ENCODE measurements at regions not wholly inside any gene's neighbourhood (a gene's known extent, or its start where the extent isn't known, plus 50 kb on each side); places are given as distances from the start of the nearest gene placed in this dataset.

DNA sequence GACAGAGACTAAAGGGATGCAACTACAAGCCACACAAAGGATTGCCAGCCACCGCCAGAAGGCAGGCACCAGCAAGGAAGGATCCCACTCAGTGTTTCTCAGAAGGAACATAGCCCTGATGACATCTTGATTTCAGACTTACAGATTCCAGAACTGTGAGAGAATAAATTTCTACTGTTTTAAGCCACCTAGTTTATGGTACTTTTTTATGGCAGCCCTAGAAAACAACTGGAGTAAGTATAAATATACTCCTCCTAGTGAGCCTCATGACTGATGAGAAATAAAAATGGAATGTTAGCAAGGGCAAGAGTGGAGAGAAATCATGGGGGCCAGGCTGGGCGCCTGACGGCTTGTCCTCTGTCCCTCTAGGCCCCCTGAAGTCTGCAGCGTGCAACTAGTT lies 307.3 kb downstream of the PIK3R1 start:
- WGBS, 2 donors = 91 to 98% methylated on average over 4 of the region's 4 CpGs
- Histone ChIP-seq H3K27ac (no peak overlapping the region), H3K4me1 (no peaks in the 10 kb centered on the region), H3K4me3 (no peak overlapping the region), H3K36me3 (no peaks in the 10 kb centered on the region), H3K9me3 (peaks cover 0 to 1% (median 0%) of the 10 kb centered on the region in 4 donors), H3K27me3 (no peaks in the 10 kb centered on the region)
- DNase-seq = no peak
- TF ChIP-seq POLR2AphosphoS5 (IDR thresholded peaks at IDR 0.05) (no peak), EP300 (IDR thresholded peaks at IDR 0.05) (no peak), POLR2A (IDR thresholded peaks at IDR 0.05) (no peak)
- TF ChIP-seq, protein P1, sequence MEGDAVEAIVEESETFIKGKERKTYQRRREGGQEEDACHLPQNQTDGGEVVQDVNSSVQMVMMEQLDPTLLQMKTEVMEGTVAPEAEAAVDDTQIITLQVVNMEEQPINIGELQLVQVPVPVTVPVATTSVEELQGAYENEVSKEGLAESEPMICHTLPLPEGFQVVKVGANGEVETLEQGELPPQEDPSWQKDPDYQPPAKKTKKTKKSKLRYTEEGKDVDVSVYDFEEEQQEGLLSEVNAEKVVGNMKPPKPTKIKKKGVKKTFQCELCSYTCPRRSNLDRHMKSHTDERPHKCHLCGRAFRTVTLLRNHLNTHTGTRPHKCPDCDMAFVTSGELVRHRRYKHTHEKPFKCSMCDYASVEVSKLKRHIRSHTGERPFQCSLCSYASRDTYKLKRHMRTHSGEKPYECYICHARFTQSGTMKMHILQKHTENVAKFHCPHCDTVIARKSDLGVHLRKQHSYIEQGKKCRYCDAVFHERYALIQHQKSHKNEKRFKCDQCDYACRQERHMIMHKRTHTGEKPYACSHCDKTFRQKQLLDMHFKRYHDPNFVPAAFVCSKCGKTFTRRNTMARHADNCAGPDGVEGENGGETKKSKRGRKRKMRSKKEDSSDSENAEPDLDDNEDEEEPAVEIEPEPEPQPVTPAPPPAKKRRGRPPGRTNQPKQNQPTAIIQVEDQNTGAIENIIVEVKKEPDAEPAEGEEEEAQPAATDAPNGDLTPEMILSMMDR (IDR thresholded peaks at IDR 0.05) = no peak
- no peak for ATAC-seq (ENCODE audit: low FRiP score in 2 of 2)

DNA sequence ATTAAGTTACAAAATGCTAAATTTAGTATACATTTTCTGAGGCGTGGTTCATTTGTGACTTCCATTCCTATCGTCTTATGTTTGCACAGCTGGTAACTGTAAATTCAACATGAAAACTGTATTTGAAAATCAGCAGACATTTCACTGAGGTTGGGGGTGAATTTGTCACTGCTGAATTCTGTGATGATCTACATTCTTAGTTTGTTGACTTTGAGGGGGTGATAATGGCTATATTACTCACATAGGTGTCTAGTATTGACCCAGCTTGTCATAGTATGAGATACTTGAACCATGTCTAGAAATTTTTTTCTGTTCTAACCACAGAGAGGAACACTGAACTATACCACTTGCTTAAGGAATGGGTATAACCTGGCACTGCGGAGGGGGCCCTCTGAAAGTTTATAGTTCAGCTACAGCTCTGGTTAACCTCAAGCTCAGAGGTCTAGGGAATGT lies 313.3 kb downstream of the PIK3R1 start:
- ATAC-seq (ENCODE audit: low FRiP score in 2 of 2) (no peak), DNase-seq (no peak)
- H3K4me3 ChIP-seq = no peak overlapping the region
- no peaks in the 10 kb centered on the region for H3K27me3 ChIP-seq
- no peak overlapping the region for H3K27ac ChIP-seq
- H3K9me3 ChIP-seq = peaks cover 0 to 5% (median 4%) of the 10 kb centered on the region in 4 donors
- H3K36me3 ChIP-seq = no peaks in the 10 kb centered on the region
- TF ChIP-seq, protein P1 (IDR thresholded peaks at IDR 0.05) = no peak
- TF ChIP-seq POLR2AphosphoS5 (IDR thresholded peaks at IDR 0.05) = no peak
- TF ChIP-seq EP300 (IDR thresholded peaks at IDR 0.05) = no peak
- no peak for TF ChIP-seq POLR2A (IDR thresholded peaks at IDR 0.05)
- peaks cover 0 to 11% (median 7%) of the 10 kb centered on the region in 4 donors for H3K4me1 ChIP-seq
- 72 to 87% methylated on average over 3 of the region's 3 CpGs for WGBS, 2 donors

DNA sequence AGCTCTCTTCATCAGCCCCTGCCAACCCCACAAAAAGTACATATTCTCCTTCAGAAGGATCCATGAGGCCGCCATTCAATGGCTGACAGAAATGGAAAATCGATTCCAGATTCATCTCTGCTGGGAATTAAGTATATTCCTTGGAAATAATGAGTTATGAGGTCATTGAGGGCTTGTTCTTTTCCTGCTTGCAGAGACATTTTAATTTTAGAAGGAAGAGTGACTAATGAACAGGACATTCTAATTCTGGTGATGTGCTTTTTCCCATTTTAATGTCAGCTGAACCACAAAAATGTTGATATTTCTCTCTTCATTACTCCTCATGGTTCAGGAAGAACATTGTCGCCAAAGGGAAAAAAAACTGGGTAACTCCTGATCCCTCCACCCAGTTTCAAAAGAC lies 314.0 kb downstream of the PIK3R1 start:
- ATAC-seq (ENCODE audit: low FRiP score in 2 of 2) = peak in 1 of 2 donors; percentile 40
- WGBS, 2 donors = 89 to 94% methylated on average over 3 of the region's 3 CpGs
- peaks cover 0 to 11% (median 7%) of the 10 kb centered on the region in 4 donors for H3K4me1 ChIP-seq
- peaks cover 0 to 5% (median 4%) of the 10 kb centered on the region in 4 donors for H3K9me3 ChIP-seq
- no peak for DNase-seq
- H3K27ac ChIP-seq = no peak overlapping the region
- no peak for TF ChIP-seq POLR2A (IDR thresholded peaks at IDR 0.05)
- no peak for TF ChIP-seq POLR2AphosphoS5 (IDR thresholded peaks at IDR 0.05)
- TF ChIP-seq, protein P1 (IDR thresholded peaks at IDR 0.05) = no peak
- no peak for TF ChIP-seq EP300 (IDR thresholded peaks at IDR 0.05)
- H3K4me3 ChIP-seq = no peak overlapping the region
- H3K36me3 ChIP-seq = no peaks in the 10 kb centered on the region
- no peaks in the 10 kb centered on the region for H3K27me3 ChIP-seq

DNA sequence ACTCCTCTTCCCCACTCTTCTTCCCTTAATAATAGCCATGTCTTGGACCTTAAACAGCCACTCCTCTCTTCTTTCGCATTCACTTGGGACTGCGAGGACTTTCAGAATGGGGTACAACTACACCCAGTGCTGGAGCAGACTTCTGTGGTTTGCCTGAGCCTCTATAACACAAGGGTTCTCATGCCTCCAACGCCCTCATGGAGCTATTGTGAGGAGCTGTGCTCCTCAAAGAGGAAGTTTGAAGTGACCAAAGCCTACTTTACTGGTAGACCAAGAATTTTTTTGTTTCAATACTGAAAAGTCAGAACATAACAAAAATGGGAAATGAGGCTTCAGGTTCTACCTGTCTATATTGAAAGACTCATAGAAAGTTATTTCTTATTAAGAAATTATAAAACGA lies 316.4 kb downstream of the PIK3R1 start:
- Histone ChIP-seq H3K27me3 (no peaks in the 10 kb centered on the region), H3K4me3 (no peak overlapping the region), H3K4me1 (peaks cover 0 to 11% (median 7%) of the 10 kb centered on the region in 4 donors), H3K9me3 (peaks cover 0 to 5% (median 4%) of the 10 kb centered on the region in 4 donors), H3K36me3 (no peaks in the 10 kb centered on the region), H3K27ac (no peak overlapping the region)
- ATAC-seq (ENCODE audit: low FRiP score in 2 of 2) = no peak
- WGBS, 2 donors = 83% methylated on average over 4 of the region's 4 CpGs
- DNase-seq = no peak
- TF ChIP-seq POLR2A (IDR thresholded peaks at IDR 0.05) = no peak
- no peak for TF ChIP-seq POLR2AphosphoS5 (IDR thresholded peaks at IDR 0.05)
- TF ChIP-seq, protein P1 (IDR thresholded peaks at IDR 0.05) = no peak
- no peak for TF ChIP-seq EP300 (IDR thresholded peaks at IDR 0.05)

DNA sequence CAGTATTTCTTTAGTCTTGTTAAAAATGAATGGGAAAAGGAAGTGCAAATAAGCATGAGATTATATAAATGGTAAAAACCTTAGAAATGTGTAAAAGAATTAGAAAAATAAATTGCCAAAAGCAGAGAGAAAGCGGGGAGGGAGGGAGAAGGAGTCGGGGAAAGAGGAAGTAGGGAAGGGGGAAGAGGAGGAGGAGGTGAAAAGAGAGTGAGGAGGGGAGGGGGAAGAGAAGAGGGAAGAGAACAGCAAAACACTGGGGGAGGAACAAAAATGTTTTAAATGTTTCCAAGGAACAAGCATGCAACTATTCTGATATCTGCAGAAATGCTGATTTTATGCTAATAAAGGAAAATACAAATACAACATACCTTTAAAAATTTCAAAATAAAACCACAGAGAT lies 317.5 kb downstream of the PIK3R1 start:
- ATAC-seq (ENCODE audit: low FRiP score in 2 of 2) = no peak
- H3K9me3 ChIP-seq = peaks cover 0 to 3% (median 2%) of the 10 kb centered on the region in 4 donors
- no peaks in the 10 kb centered on the region for H3K36me3 ChIP-seq
- WGBS, 2 donors = 53 to 57% methylated on average over 2 of the region's 2 CpGs
- no peak for DNase-seq
- H3K4me1 ChIP-seq = peaks cover 0 to 11% (median 7%) of the 10 kb centered on the region in 4 donors
- H3K27ac ChIP-seq = no peak overlapping the region
- TF ChIP-seq, protein P1 (IDR thresholded peaks at IDR 0.05) = no peak
- no peak for TF ChIP-seq POLR2AphosphoS5 (IDR thresholded peaks at IDR 0.05)
- no peak for TF ChIP-seq EP300 (IDR thresholded peaks at IDR 0.05)
- TF ChIP-seq POLR2A (IDR thresholded peaks at IDR 0.05) = no peak
- no peak overlapping the region for H3K4me3 ChIP-seq
- H3K27me3 ChIP-seq = no peaks in the 10 kb centered on the region

Measured in upper lobe of left lung (tissue), 6 donors.